ENCODE measurements at regions not wholly inside any gene's neighbourhood (a gene's known extent, or its start where the extent isn't known, plus 50 kb on each side); places are given as distances from the start of the nearest gene placed in this dataset.
"Not testable (repeated sequence)": the region's sequence is repeated elsewhere in the genome, so short reads cannot be mapped to it uniquely, and the experiment has no call there.

- Histone ChIP-seq H3K9ac (ENCODE audit: insufficient read depth, low read length) (no peak overlapping the region), H3K27me3 (ENCODE audit: control insufficient read depth, insufficient read depth, low read length) (no peaks in the 10 kb centered on the region), H3K4me2 (ENCODE audit: extremely low read depth, insufficient read depth, low read length) (no peak overlapping the region), H3K27ac (ENCODE audit: insufficient read depth, low read length) (no peak overlapping the region), H4K20me1 (ENCODE audit: control insufficient read depth, extremely low read depth, insufficient read depth, low read length) (no peaks in the 10 kb centered on the region), H3K9me3 (ENCODE audit: control insufficient read depth, insufficient read depth, low read depth, low read length) (no peaks in the 10 kb centered on the region), H3K4me1 (ENCODE audit: control insufficient read depth, extremely low read depth, insufficient read depth, low read length) (no peaks in the 10 kb centered on the region), H3K36me3 (ENCODE audit: control insufficient read depth, insufficient read depth, low read length) (no peaks in the 10 kb centered on the region), H3K79me2 (ENCODE audit: control insufficient read depth, insufficient read depth, low read length) (no peaks in the 10 kb centered on the region), H3K4me3 (replicated peaks in 1 of 4; ENCODE audit: control extremely low read depth in 1 of 4, insufficient read depth in 1 of 4, low read depth in 3 of 4, low read length in 4 of 4) (no peak overlapping the region), H2AFZ (ENCODE audit: low read length) (no peak overlapping the region)
- no peak for TF ChIP-seq EZH2 (IDR thresholded peaks at IDR 0.05; ENCODE audit: low read length, missing control alignments)
- TF ChIP-seq CTCF (conservative IDR thresholded peaks at IDR 0.05 in 1 of 2, IDR thresholded peaks at IDR 0.05 in 1 of 2; ENCODE audit: low read depth in 1 of 2, low read length in 2 of 2): no peak
- no peak for DNase-seq (ENCODE audit: low read depth in 2 of 2)
These were observed 1556.7 kb downstream of the FOXD4L5 start for GRCh38 chr9:63728287-63728686.

- H3K9ac ChIP-seq (ENCODE audit: insufficient read depth, low read length); H3K4me3 ChIP-seq (replicated peaks in 1 of 4; ENCODE audit: control extremely low read depth in 1 of 4, insufficient read depth in 1 of 4, low read depth in 3 of 4, low read length in 4 of 4); H4K20me1 ChIP-seq (ENCODE audit: control insufficient read depth, extremely low read depth, insufficient read depth, low read length); H3K27ac ChIP-seq (ENCODE audit: insufficient read depth, low read length); H3K79me2 ChIP-seq (ENCODE audit: control insufficient read depth, insufficient read depth, low read length); H2AFZ ChIP-seq (ENCODE audit: low read length); H3K27me3 ChIP-seq (ENCODE audit: control insufficient read depth, insufficient read depth, low read length); H3K4me2 ChIP-seq (ENCODE audit: extremely low read depth, insufficient read depth, low read length); DNase-seq (ENCODE audit: low read depth in 2 of 2); H3K9me3 ChIP-seq (ENCODE audit: control insufficient read depth, insufficient read depth, low read depth, low read length); H3K36me3 ChIP-seq (ENCODE audit: control insufficient read depth, insufficient read depth, low read length); H3K4me1 ChIP-seq (ENCODE audit: control insufficient read depth, extremely low read depth, insufficient read depth, low read length): not testable (repeated sequence)
These were observed 1576.7 kb downstream of the FOXD4L5 start for GRCh38 chr9:63708285-63708684.

GRCh38 chr9:63704456-63704855 is 1580.6 kb downstream of the FOXD4L5 start:
- H3K27me3 ChIP-seq (ENCODE audit: control insufficient read depth, insufficient read depth, low read length); H2AFZ ChIP-seq (ENCODE audit: low read length); H3K4me1 ChIP-seq (ENCODE audit: control insufficient read depth, extremely low read depth, insufficient read depth, low read length); DNase-seq (ENCODE audit: low read depth in 2 of 2); H3K9me3 ChIP-seq (ENCODE audit: control insufficient read depth, insufficient read depth, low read depth, low read length); H3K4me2 ChIP-seq (ENCODE audit: extremely low read depth, insufficient read depth, low read length); H3K79me2 ChIP-seq (ENCODE audit: control insufficient read depth, insufficient read depth, low read length); H3K9ac ChIP-seq (ENCODE audit: insufficient read depth, low read length); H3K4me3 ChIP-seq (replicated peaks in 1 of 4; ENCODE audit: control extremely low read depth in 1 of 4, insufficient read depth in 1 of 4, low read depth in 3 of 4, low read length in 4 of 4); H3K27ac ChIP-seq (ENCODE audit: insufficient read depth, low read length); H4K20me1 ChIP-seq (ENCODE audit: control insufficient read depth, extremely low read depth, insufficient read depth, low read length); H3K36me3 ChIP-seq (ENCODE audit: control insufficient read depth, insufficient read depth, low read length): not testable (repeated sequence)

GRCh38 chr9:63703670-63704069 is 1581.3 kb downstream of the FOXD4L5 start:
- not testable (repeated sequence) for H3K4me2 ChIP-seq (ENCODE audit: extremely low read depth, insufficient read depth, low read length); H3K27me3 ChIP-seq (ENCODE audit: control insufficient read depth, insufficient read depth, low read length); H3K79me2 ChIP-seq (ENCODE audit: control insufficient read depth, insufficient read depth, low read length); H4K20me1 ChIP-seq (ENCODE audit: control insufficient read depth, extremely low read depth, insufficient read depth, low read length); H3K9ac ChIP-seq (ENCODE audit: insufficient read depth, low read length); H3K36me3 ChIP-seq (ENCODE audit: control insufficient read depth, insufficient read depth, low read length); H3K4me1 ChIP-seq (ENCODE audit: control insufficient read depth, extremely low read depth, insufficient read depth, low read length); H3K9me3 ChIP-seq (ENCODE audit: control insufficient read depth, insufficient read depth, low read depth, low read length); H2AFZ ChIP-seq (ENCODE audit: low read length); H3K27ac ChIP-seq (ENCODE audit: insufficient read depth, low read length)
- DNase-seq (ENCODE audit: low read depth in 2 of 2): peak; percentile 12 to 45
- peak overlapping the region in 2 of 4 experiments; percentile 25 to 38 for H3K4me3 ChIP-seq (replicated peaks in 1 of 4; ENCODE audit: control extremely low read depth in 1 of 4, insufficient read depth in 1 of 4, low read depth in 3 of 4, low read length in 4 of 4)

- not testable (repeated sequence) for H2AFZ ChIP-seq (ENCODE audit: low read length); H3K27me3 ChIP-seq (ENCODE audit: control insufficient read depth, insufficient read depth, low read length); H4K20me1 ChIP-seq (ENCODE audit: control insufficient read depth, extremely low read depth, insufficient read depth, low read length); H3K4me2 ChIP-seq (ENCODE audit: extremely low read depth, insufficient read depth, low read length); H3K79me2 ChIP-seq (ENCODE audit: control insufficient read depth, insufficient read depth, low read length); H3K9ac ChIP-seq (ENCODE audit: insufficient read depth, low read length); H3K27ac ChIP-seq (ENCODE audit: insufficient read depth, low read length); DNase-seq (ENCODE audit: low read depth in 2 of 2); H3K9me3 ChIP-seq (ENCODE audit: control insufficient read depth, insufficient read depth, low read depth, low read length); H3K36me3 ChIP-seq (ENCODE audit: control insufficient read depth, insufficient read depth, low read length); H3K4me1 ChIP-seq (ENCODE audit: control insufficient read depth, extremely low read depth, insufficient read depth, low read length)
- peak overlapping the region in 1 of 4 experiments; percentile 25 for H3K4me3 ChIP-seq (replicated peaks in 1 of 4; ENCODE audit: control extremely low read depth in 1 of 4, insufficient read depth in 1 of 4, low read depth in 3 of 4, low read length in 4 of 4)
These were observed 1581.8 kb downstream of the FOXD4L5 start for GRCh38 chr9:63703138-63703665.
